Endothelial cell of hepatic sinusoid (primary cell): ENCODE measurements at regions not wholly inside any gene's neighbourhood (a gene's known extent, or its start where the extent isn't known, plus 50 kb on each side); places are given as distances from the start of the nearest gene placed in this dataset.

Experiments used
- in situ Hi-C: cut with HindIII; loops from 2 replicates; pipeline ENCODE4 v1.10.0; 2017; ENCODE audit warnings: low sequenced_read_pairs

- in situ Hi-C loops: no loop called here
Observed at GRCh38 chr10:35743351-35743750, 101.3 kb upstream of the FZD8 start.

DNA sequence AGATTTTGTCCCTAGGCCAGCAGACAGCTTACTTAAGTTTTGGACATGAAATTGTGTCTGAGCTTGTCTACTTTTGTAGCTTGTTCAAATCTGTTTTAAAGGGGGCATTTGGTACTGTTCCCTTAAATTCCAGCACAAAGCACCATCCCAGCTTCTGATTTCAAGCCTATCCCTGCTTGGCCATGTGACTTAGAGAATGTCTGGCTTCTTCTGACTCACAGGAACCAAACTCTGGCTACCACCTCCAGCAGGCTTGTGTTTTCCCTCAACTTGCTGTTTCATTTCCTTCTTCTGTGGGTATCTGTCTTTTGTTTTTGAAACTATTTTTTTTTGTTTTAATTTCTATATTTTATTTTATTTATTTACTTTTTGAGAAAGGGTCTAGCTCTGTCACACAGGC lies 97.9 kb upstream of the FZD8 start:
- in situ Hi-C loops: no loop called here

- in situ Hi-C loops: no loop called here
Observed at GRCh38 chr10:35735412-35735811, 93.3 kb upstream of the FZD8 start.

GRCh38 chr10:35731828-35732227 lies 89.7 kb upstream of the FZD8 start:
- in situ Hi-C loops: no loop called here

GRCh38 chr10:35728341-35728740 lies 86.2 kb upstream of the FZD8 start:
- in situ Hi-C loops: no loop called here

DNA sequence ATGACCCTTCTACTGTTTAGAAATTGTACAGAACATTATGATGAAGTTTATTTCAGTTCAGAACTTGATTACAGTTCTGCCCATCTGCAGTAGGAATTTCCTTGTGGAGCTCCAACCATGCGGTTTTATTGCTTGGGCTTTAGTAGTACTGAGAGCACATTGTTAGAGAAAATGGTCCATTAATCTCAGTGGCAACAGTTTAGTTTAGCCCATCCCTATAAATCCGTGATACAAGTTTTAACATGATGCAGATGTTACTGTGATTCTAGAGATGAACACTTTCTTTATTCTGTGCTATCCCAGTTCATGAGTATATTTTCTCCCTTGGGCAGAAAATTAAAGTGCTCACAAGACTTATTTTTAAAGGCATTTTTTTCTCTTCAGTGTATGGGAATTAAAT lies 84.8 kb upstream of the FZD8 start:
- in situ Hi-C loops: no loop called here

DNA sequence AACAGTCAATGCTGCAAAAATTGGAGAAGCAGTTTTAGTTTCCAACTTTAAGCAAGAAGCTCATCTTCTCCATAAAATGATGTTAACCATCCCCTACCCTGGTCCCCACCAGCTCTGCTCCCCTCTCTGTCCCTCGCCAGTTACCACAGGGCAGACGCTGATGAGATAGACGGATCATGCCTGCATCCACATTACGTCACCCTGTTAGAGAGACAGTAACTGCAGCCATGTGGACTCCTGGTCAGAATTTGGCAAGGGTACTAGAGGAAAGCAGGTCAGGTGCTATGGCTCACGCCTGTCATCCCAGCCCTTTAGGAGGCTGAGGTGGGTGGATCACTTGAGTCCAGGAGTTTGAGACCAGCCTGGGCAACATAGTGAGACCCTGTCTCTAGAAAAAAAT lies 81.9 kb upstream of the FZD8 start:
- in situ Hi-C loops: no loop called here

- in situ Hi-C loops: no loop called here
Observed at GRCh38 chr10:35723059-35723458, 81.0 kb upstream of the FZD8 start.

- in situ Hi-C loops: no loop called here
Observed at GRCh38 chr10:35722636-35723035, 80.5 kb upstream of the FZD8 start.

DNA sequence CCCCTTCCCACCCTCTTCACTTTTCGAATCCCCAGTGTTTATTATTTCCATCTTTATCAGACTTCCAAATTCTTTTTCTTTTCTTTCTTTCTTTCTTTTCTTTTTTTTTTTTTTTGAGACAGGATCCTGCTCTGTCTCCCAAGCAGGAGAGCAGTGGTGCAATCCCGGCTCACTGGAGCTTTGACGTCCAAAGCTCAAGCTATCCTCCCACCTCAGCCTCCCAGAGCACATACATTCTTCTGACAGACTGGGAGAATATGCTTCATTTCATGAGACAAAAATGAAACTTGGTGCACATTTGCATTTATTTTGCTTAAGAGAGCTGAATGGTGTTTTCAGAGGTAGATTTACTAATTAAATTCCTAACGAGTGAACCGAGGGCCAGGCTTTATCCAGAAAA lies 80.1 kb upstream of the FZD8 start:
- in situ Hi-C loops: no loop called here

DNA sequence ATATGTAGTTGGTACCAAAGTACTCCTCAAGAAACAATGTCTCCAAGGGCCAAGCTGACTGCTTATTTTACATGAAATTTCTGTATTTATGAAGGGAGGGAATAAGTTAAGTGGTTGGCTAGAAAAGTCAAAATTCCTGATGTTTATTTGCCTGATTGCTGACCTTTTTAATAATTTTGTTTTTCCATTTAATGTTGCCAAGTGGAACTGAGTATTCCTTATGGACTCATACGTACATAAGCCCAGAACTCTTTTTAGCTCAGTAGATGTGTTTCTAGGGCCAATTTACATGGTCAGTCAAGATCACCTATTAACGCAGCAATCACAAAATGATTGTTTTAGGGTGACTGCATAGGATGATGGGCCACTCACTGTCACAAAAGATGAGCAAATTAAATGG lies 78.3 kb upstream of the FZD8 start:
- in situ Hi-C loops: no loop called here

GRCh38 chr10:35716776-35717175 lies 74.7 kb upstream of the FZD8 start:
- in situ Hi-C loops: no loop called here

GRCh38 chr10:35712486-35712885 lies 70.4 kb upstream of the FZD8 start:
- in situ Hi-C loops: no loop called here

- in situ Hi-C loops: no loop called here
Observed at GRCh38 chr10:35711615-35712411, 69.7 kb upstream of the FZD8 start.

DNA sequence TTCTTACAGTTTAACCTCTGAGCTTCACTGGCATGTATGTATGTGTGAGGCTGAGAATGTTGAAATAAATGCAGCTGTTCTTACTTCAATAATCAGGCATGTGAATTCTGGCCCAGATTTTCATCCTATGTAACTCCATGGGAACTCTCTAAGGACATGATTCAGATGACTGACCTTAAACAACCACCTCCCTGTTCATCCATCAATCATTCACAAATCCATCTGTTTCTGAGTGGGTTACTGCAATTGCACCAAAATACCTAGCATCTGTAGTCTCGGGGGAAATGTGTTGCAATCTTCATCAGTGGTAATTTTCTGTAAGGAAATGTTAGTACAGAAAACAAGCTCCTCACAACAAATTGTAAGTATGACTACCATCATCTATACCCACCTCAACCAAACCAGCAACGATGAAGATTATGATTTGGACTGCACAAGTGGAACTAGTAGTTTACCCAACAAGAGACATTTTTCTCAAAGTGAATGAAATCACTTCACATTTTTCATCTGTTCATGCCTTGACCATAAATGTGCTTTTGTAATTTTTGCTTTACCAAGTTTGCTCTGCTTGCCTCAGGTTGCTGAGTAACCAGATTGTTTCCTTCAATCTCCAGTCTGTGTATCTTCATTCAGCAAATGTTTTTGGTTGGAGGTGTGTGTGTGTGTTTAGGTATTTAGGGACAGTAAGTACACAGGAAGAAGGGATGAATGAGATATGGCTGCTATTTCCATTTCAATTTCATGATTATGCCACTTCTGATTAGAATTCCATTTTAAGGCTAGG lies 65.7 kb upstream of the FZD8 start:
- in situ Hi-C loops: no loop called here

- in situ Hi-C loops: no loop called here
Observed at GRCh38 chr10:35706959-35707358, 64.9 kb upstream of the FZD8 start.

GRCh38 chr10:35705671-35706070 lies 63.6 kb upstream of the FZD8 start:
- in situ Hi-C loops: no loop called here

- in situ Hi-C loops: no loop called here
Observed at GRCh38 chr10:35705051-35705450, 63.0 kb upstream of the FZD8 start.

GRCh38 chr10:35704401-35704800 lies 62.3 kb upstream of the FZD8 start:
- in situ Hi-C loops: no loop called here

DNA sequence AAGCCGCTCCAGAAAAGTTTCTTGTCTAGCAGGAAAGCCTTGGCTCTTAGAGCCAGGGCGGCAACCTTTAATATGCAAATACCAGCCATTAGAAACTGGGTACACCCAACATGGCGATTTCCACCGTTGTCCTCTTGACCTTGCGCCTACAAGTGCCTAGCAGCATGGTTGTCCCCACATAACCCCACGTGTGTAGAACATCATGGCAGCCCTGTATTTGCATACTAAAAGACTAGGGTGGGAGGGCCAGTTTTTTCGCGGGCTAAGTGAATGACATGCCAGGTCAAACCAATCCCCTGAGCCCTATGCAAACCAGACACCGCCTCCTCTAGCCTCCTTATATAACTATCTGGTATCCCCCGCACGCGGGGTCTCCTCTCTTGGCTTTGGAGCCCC lies 58.4 kb upstream of the FZD8 start:
- in situ Hi-C loops: no loop called here

DNA sequence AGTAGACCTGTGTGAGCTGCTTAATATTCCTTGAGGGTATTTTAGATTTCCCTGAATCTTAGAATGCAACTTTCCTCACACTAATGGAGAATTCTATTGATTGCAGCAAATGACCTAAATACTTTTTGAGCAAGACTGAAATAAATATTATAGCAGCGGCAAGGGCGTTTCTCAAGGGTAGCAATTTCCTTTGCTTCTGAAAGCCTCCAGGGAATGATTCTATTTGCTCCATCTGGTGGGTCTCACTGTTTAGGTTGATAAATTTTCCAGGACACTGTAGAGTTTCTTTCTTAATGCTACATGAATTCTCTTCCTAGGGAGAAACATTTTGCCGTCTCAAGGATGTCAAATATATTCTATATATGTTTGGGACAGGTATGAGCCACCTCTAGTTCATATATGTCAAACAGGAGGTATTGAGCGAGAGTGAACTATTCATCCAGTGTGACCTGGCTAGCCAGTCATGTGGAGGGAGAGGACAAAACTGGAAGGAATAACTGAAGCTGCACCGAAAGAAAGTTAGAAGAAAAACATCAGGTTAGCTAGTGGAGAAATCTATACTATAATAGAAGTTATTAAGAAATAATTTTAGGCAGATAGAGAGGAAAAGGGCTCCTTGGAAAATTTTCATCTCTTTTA lies 57.9 kb upstream of the FZD8 start:
- in situ Hi-C loops: no loop called here
